DMS53 treated with DMSO at 0.1 percent for 48 hours (cell line): ENCODE measurements at regions not wholly inside any gene's neighbourhood (a gene's known extent, or its start where the extent isn't known, plus 50 kb on each side); places are given as distances from the start of the nearest gene placed in this dataset.

ENCODE experiments used
- DNase-seq: peaks from one replicate; lab custom pipeline; 2025; ENCODE audit not compliant: unreplicated experiment; lab: John Stamatoyannopoulos, UW

GRCh38 chr18:22355598-22355997 is 62.1 kb downstream of the CTAGE1 start:
- DNase-seq = no peak

GRCh38 chr18:22355069-22355468 is 62.6 kb downstream of the CTAGE1 start:
- no peak for DNase-seq

GRCh38 chr18:22349966-22350365 is 67.7 kb downstream of the CTAGE1 start:
- no peak for DNase-seq

- no peak for DNase-seq
Observed at GRCh38 chr18:22349317-22349898, 68.3 kb downstream of the CTAGE1 start.

- DNase-seq = peak; percentile 4
Observed at GRCh38 chr18:22348521-22349316, 69.0 kb downstream of the CTAGE1 start.

GRCh38 chr18:22347606-22348511 is 69.9 kb downstream of the CTAGE1 start:
- no peak for DNase-seq

GRCh38 chr18:22346953-22347605 is 70.6 kb downstream of the CTAGE1 start:
- no peak for DNase-seq

- no peak for DNase-seq
Observed at GRCh38 chr18:22346401-22346952, 71.2 kb downstream of the CTAGE1 start.

GRCh38 chr18:22345718-22346117 is 72.0 kb downstream of the CTAGE1 start:
- no peak for DNase-seq

GRCh38 chr18:22344908-22345670 is 72.6 kb downstream of the CTAGE1 start:
- DNase-seq = no peak

- no peak for DNase-seq
Observed at GRCh38 chr18:22344445-22344844, 73.3 kb downstream of the CTAGE1 start.

GRCh38 chr18:22343613-22344012 is 74.1 kb downstream of the CTAGE1 start:
- no peak for DNase-seq

GRCh38 chr18:22342625-22343024 is 75.1 kb downstream of the CTAGE1 start:
- DNase-seq = no peak

- no peak for DNase-seq
Observed at GRCh38 chr18:22340331-22340730, 77.4 kb downstream of the CTAGE1 start.

GRCh38 chr18:22339913-22340312 is 77.8 kb downstream of the CTAGE1 start:
- no peak for DNase-seq

GRCh38 chr18:22337833-22338232 is 79.9 kb downstream of the CTAGE1 start:
- DNase-seq = no peak

- DNase-seq = no peak
Observed at GRCh38 chr18:22337306-22337705, 80.4 kb downstream of the CTAGE1 start.

- no peak for DNase-seq
Observed at GRCh38 chr18:22336406-22336805, 81.3 kb downstream of the CTAGE1 start.

GRCh38 chr18:22335731-22336198 is 82.0 kb downstream of the CTAGE1 start:
- no peak for DNase-seq

GRCh38 chr18:22334567-22334966 is 83.1 kb downstream of the CTAGE1 start:
- no peak for DNase-seq
